ENCODE measurements at regions not wholly inside any gene's neighbourhood (a gene's known extent, or its start where the extent isn't known, plus 50 kb on each side); places are given as distances from the start of the nearest gene placed in this dataset.
"Not testable (repeated sequence)": the region's sequence is repeated elsewhere in the genome, so short reads cannot be mapped to it uniquely, and the experiment has no call there.

DNA sequence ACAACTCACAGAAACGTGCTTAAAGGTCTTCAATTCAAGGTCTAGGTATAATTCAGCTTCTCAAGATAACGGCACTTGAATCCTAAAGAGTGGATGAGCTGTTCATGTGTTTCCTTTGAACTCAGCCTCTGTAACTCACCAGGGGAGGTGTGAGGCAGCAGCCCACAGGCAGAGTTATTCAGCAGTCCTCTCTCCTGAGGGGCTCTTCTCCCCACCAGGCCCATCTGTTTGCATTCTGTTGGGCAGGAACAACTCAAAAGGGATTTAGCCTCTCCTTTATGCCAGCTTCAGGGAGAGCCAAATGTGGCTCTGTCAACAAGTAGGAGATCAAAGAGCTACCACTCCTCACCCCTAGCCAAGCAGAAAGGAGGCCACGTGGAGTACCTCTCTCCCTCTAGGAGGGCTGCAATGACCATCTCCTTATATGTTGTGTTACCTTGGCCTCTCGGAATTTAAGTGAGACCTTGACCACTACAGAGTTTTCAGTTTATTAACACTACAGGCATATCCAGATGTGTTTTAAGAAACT lies 151.2 kb downstream of the SPATA18 start:
- Histone ChIP-seq H3K9me3 (ENCODE audit: control insufficient read depth in 2 of 2, low read length in 2 of 2) (no peaks in the 10 kb centered on the region), H3K4me1 (ENCODE audit: control insufficient read depth, insufficient read depth, low read length, poor library complexity, severe bottlenecking) (no peaks in the 10 kb centered on the region), H3K27ac (ENCODE audit: insufficient read depth, low read length, poor library complexity, severe bottlenecking) (no peak overlapping the region), H3K36me3 (ENCODE audit: control insufficient read depth, insufficient read depth, low read length) (no peaks in the 10 kb centered on the region), H3K27me3 (ENCODE audit: control insufficient read depth, insufficient read depth, low read length) (no peaks in the 10 kb centered on the region), H3K4me3 (ENCODE audit: low read depth, low read length) (no peak overlapping the region)
- Mint-ChIP-seq H3K36me3 (no peaks in the 10 kb centered on the region), H3K27me3 (no peaks in the 10 kb centered on the region), H3K4me3 (no peak overlapping the region), H3K9me3 (peaks cover 0 to 6% (median 0%) of the 10 kb centered on the region in 7 donors), H3K4me1 (no peaks in the 10 kb centered on the region), H3K27ac (no peak overlapping the region)
- no peak for ATAC-seq (ENCODE audit: low read depth in 2 of 2)
- DNase-seq, result no peak

DNA sequence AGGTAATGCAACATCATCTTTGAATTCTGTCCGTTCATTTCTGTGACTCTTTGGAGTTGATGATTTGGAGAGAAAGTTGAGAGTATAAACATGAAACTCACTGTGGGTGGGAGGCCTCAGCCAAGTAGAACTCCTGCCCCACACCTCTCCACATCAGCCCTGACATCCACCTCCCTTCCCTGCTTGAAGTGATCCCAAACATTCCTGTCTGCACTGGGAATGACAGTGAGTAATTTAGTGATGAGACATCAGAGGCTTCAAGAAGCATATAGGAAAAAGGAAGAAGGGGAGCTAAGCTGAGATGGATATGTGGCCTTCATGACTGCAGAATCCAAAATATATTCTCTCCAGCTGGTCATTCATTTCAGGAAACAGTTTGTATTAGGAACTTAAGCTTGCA lies 151.8 kb downstream of the SPATA18 start:
- H3K4me3 Mint-ChIP-seq, result no peak overlapping the region
- no peaks in the 10 kb centered on the region for H3K27me3 Mint-ChIP-seq

DNA sequence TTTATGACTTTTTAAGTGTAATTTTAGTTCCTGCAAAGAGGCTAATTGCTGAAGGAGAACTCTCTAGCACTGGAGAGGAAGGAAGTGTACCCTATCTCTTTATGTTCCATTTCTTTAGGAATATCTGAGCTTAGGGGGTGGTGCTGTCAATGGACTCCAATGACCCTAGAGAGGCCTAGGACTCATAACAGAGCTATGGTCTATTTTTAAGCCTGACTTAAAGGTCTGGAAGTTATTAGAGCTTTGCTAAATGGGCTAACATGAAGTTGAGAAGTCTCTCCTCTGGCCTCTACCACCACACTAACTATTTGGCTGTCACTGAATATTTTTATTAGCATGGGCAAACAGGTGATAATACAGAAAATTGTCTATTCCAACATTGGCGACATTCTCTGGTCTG lies 152.2 kb downstream of the SPATA18 start:
- no peak overlapping the region for H3K27ac Mint-ChIP-seq
- H3K4me3 Mint-ChIP-seq, result no peak overlapping the region
- no peaks in the 10 kb centered on the region for H3K36me3 Mint-ChIP-seq
- no peaks in the 10 kb centered on the region for H3K27me3 Mint-ChIP-seq
- ATAC-seq (ENCODE audit: low read depth in 2 of 2) (no peak), DNase-seq (no peak)
- H3K9me3 Mint-ChIP-seq, result peaks cover 0 to 6% (median 0%) of the 10 kb centered on the region in 7 donors
- Histone ChIP-seq H3K27ac (ENCODE audit: insufficient read depth, low read length, poor library complexity, severe bottlenecking) (no peak overlapping the region), H3K36me3 (ENCODE audit: control insufficient read depth, insufficient read depth, low read length) (no peaks in the 10 kb centered on the region), H3K4me3 (ENCODE audit: low read depth, low read length) (no peak overlapping the region), H3K4me1 (ENCODE audit: control insufficient read depth, insufficient read depth, low read length, poor library complexity, severe bottlenecking) (no peaks in the 10 kb centered on the region), H3K9me3 (ENCODE audit: control insufficient read depth in 2 of 2, low read length in 2 of 2) (no peaks in the 10 kb centered on the region), H3K27me3 (ENCODE audit: control insufficient read depth, insufficient read depth, low read length) (no peaks in the 10 kb centered on the region)
- H3K4me1 Mint-ChIP-seq, result no peaks in the 10 kb centered on the region

More for the DNA sequence above, 151.8 kb downstream of the SPATA18 start:
- H3K9me3 Mint-ChIP-seq, result peaks cover 0 to 6% (median 0%) of the 10 kb centered on the region in 7 donors
- Histone ChIP-seq H3K4me3 (ENCODE audit: low read depth, low read length) (no peak overlapping the region), H3K27me3 (ENCODE audit: control insufficient read depth, insufficient read depth, low read length) (no peaks in the 10 kb centered on the region), H3K36me3 (ENCODE audit: control insufficient read depth, insufficient read depth, low read length) (no peaks in the 10 kb centered on the region), H3K27ac (ENCODE audit: insufficient read depth, low read length, poor library complexity, severe bottlenecking) (no peak overlapping the region), H3K9me3 (ENCODE audit: control insufficient read depth in 2 of 2, low read length in 2 of 2) (no peaks in the 10 kb centered on the region), H3K4me1 (ENCODE audit: control insufficient read depth, insufficient read depth, low read length, poor library complexity, severe bottlenecking) (no peaks in the 10 kb centered on the region)
- H3K27ac Mint-ChIP-seq, result no peak overlapping the region
- no peaks in the 10 kb centered on the region for H3K36me3 Mint-ChIP-seq
- no peaks in the 10 kb centered on the region for H3K4me1 Mint-ChIP-seq
- DNase-seq, result no peak
- ATAC-seq (ENCODE audit: low read depth in 2 of 2), result no peak

DNA sequence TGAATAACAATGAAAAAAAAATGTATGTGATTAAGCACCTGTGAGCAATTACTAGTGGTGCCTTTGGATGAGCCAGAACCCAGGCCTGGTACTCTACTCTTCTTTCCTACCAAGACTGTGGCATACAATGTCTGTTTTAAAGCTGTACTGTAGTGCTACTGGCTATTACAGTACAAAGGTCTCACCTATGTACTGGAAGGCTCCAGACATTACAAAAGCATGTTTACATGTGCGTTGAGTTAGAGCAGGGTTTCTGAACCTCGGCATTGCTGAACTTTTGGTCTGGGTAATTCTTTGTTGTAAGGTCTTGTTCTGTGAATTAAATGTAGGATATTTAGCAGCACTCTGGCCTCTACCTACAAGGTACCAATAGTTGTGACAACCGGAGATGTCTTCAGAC lies 153.8 kb downstream of the SPATA18 start:
- no peak for ATAC-seq (ENCODE audit: low read depth in 2 of 2)

DNA sequence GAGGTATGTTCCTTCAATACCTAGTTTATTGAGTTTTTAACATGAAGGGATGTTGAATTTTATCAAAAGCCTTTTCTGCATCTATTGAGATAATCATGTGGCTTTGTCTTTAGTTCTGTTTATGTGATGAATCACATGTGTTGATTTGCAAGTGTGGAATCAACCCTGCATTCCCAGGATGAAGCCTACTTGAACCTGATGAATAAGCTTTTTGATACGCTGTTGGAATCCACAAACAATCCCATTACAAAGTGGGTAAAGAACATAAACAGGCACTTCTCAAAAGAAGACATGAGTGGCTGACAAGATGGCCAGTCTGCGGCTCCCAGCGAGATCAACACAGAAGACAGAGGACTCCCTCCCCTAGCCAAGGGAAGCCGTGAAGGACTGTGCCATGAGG lies 156.0 kb downstream of the SPATA18 start:
- not testable (repeated sequence) for H3K4me3 ChIP-seq (ENCODE audit: low read depth, low read length); H3K4me1 Mint-ChIP-seq; H3K27ac ChIP-seq (ENCODE audit: insufficient read depth, low read length, poor library complexity, severe bottlenecking); ATAC-seq (ENCODE audit: low read depth in 2 of 2); H3K27me3 Mint-ChIP-seq; H3K9me3 ChIP-seq (ENCODE audit: control insufficient read depth in 2 of 2, low read length in 2 of 2); H3K27me3 ChIP-seq (ENCODE audit: control insufficient read depth, insufficient read depth, low read length); H3K27ac Mint-ChIP-seq; H3K36me3 ChIP-seq (ENCODE audit: control insufficient read depth, insufficient read depth, low read length); H3K4me3 Mint-ChIP-seq; DNase-seq; H3K4me1 ChIP-seq (ENCODE audit: control insufficient read depth, insufficient read depth, low read length, poor library complexity, severe bottlenecking); H3K36me3 Mint-ChIP-seq
- H3K9me3 Mint-ChIP-seq, result peaks cover 0 to 13% (median 6%) of the 10 kb centered on the region in 7 donors

More for the DNA sequence above, 153.8 kb downstream of the SPATA18 start:
- H3K4me3 ChIP-seq (ENCODE audit: low read depth, low read length), result no peak overlapping the region
- no peaks in the 10 kb centered on the region for H3K36me3 ChIP-seq (ENCODE audit: control insufficient read depth, insufficient read depth, low read length)
- Mint-ChIP-seq H3K4me1 (no peaks in the 10 kb centered on the region), H3K4me3 (no peak overlapping the region), H3K27ac (no peak overlapping the region), H3K27me3 (no peaks in the 10 kb centered on the region), H3K36me3 (no peaks in the 10 kb centered on the region), H3K9me3 (peaks cover 0 to 10% (median 4%) of the 10 kb centered on the region in 7 donors)
- H3K4me1 ChIP-seq (ENCODE audit: control insufficient read depth, insufficient read depth, low read length, poor library complexity, severe bottlenecking), result no peaks in the 10 kb centered on the region
- H3K27me3 ChIP-seq (ENCODE audit: control insufficient read depth, insufficient read depth, low read length), result no peaks in the 10 kb centered on the region
- no peak overlapping the region for H3K27ac ChIP-seq (ENCODE audit: insufficient read depth, low read length, poor library complexity, severe bottlenecking)
- DNase-seq, result no peak
- H3K9me3 ChIP-seq (ENCODE audit: control insufficient read depth in 2 of 2, low read length in 2 of 2), result no peaks in the 10 kb centered on the region

DNA sequence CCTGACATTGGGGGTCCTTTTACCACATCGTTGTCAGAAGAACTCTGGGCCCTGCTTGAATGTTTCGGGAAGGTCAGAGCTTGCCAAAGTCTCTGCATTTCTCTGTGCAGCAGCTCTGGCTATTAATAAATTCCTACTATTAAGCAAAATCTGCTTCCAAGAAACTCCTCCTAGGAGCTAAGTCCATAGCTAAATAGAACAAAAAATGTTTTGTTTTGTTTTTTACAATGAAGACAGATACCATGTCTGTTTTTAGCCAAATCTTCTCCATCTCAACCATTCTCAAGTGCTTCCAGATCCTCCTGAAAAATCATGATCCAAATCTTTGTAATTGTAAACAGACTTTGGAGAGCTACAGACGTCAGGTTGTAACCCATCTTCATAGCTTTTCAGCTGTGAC lies 161.6 kb downstream of the SPATA18 start:
- H3K4me3 Mint-ChIP-seq, result no peak overlapping the region
- H3K36me3 Mint-ChIP-seq, result no peaks in the 10 kb centered on the region
- no peaks in the 10 kb centered on the region for H3K4me1 Mint-ChIP-seq
- H3K9me3 Mint-ChIP-seq, result peaks cover 0 to 41% (median 9%) of the 10 kb centered on the region in 7 donors
- Histone ChIP-seq H3K4me3 (ENCODE audit: low read depth, low read length) (no peak overlapping the region), H3K27ac (ENCODE audit: insufficient read depth, low read length, poor library complexity, severe bottlenecking) (no peak overlapping the region), H3K27me3 (ENCODE audit: control insufficient read depth, insufficient read depth, low read length) (no peaks in the 10 kb centered on the region), H3K9me3 (ENCODE audit: control insufficient read depth in 2 of 2, low read length in 2 of 2) (no peaks in the 10 kb centered on the region), H3K4me1 (ENCODE audit: control insufficient read depth, insufficient read depth, low read length, poor library complexity, severe bottlenecking) (no peaks in the 10 kb centered on the region), H3K36me3 (ENCODE audit: control insufficient read depth, insufficient read depth, low read length) (no peaks in the 10 kb centered on the region)
- H3K27me3 Mint-ChIP-seq, result no peaks in the 10 kb centered on the region
- DNase-seq, result no peak
- no peak for ATAC-seq (ENCODE audit: low read depth in 2 of 2)
- H3K27ac Mint-ChIP-seq, result no peak overlapping the region

DNA sequence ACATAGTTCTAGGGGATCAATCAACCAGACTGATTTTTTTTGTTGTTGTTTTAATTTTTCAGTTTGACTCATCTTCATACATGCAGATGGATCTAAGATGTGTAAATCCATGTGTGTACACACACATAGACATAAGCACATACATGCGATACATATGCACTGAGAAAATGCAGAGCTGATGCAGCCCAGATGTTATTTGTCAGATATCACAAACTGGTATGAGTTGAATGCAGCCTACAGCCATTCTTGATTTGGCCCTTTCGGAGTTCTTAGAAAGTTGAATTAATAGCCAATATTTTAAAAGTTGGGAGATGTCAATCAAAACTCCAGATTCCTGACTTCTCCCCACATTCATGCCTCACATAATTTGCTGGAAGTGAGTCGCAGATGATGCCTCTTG lies 180.4 kb downstream of the SPATA18 start:
- Histone ChIP-seq H3K27ac (ENCODE audit: insufficient read depth, low read length, poor library complexity, severe bottlenecking) (no peak overlapping the region), H3K9me3 (ENCODE audit: control insufficient read depth in 2 of 2, low read length in 2 of 2) (no peaks in the 10 kb centered on the region), H3K27me3 (ENCODE audit: control insufficient read depth, insufficient read depth, low read length) (no peaks in the 10 kb centered on the region), H3K4me3 (ENCODE audit: low read depth, low read length) (no peak overlapping the region), H3K4me1 (ENCODE audit: control insufficient read depth, insufficient read depth, low read length, poor library complexity, severe bottlenecking) (no peaks in the 10 kb centered on the region), H3K36me3 (ENCODE audit: control insufficient read depth, insufficient read depth, low read length) (no peaks in the 10 kb centered on the region)
- Mint-ChIP-seq H3K4me3 (no peak overlapping the region), H3K27ac (no peak overlapping the region), H3K27me3 (no peaks in the 10 kb centered on the region), H3K36me3 (no peaks in the 10 kb centered on the region), H3K4me1 (no peaks in the 10 kb centered on the region), H3K9me3 (peaks cover 0 to 4% (median under 1%) of the 10 kb centered on the region in 7 donors)
- DNase-seq (no peak), ATAC-seq (ENCODE audit: low read depth in 2 of 2) (no peak)

DNA sequence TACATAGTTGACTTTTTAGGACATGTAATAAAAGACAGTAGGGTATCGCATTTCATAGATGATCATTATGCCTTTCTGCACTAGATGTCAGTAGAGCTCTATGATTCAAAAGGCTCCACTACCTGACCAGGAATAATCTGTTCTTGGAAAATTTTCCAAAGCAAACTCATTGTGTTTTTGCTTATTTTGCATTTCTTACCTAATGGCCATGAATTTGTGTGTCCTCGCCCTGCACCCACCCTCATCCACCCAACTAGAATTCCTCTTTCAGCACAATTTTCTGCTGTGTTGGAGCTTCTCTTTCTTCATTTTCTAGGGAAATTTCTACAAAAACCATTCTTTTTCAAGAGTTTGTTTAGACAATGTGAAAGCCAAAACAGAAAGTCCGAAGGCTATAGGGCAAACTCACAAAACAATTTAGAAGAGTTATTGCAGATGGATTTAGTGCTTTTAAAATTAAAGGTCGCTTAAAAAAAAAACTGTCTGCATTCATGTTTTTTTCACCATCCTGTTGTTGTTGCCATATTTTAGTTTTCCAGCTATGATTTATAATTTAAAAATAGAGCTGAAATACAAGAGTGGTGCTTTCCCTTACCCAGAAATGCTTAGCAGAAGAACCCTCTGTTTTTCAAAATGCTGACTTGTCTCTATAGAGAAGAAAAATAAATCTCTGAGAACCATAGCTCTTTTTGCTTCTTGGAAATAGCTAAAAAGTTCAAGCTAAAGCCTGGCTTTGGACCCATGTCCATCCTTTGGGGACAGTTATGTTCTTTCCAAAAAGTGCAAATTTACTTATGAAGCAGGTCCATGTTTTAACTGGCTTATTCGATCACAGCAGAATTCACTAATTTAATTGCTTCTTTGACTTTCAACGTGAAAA lies 183.7 kb downstream of the SPATA18 start:
- no peaks in the 10 kb centered on the region for H3K36me3 Mint-ChIP-seq
- Histone ChIP-seq H3K9me3 (ENCODE audit: control insufficient read depth in 2 of 2, low read length in 2 of 2) (no peaks in the 10 kb centered on the region), H3K27ac (ENCODE audit: insufficient read depth, low read length, poor library complexity, severe bottlenecking) (no peak overlapping the region), H3K36me3 (ENCODE audit: control insufficient read depth, insufficient read depth, low read length) (no peaks in the 10 kb centered on the region), H3K27me3 (ENCODE audit: control insufficient read depth, insufficient read depth, low read length) (no peaks in the 10 kb centered on the region), H3K4me3 (ENCODE audit: low read depth, low read length) (no peak overlapping the region), H3K4me1 (ENCODE audit: control insufficient read depth, insufficient read depth, low read length, poor library complexity, severe bottlenecking) (no peaks in the 10 kb centered on the region)
- no peak overlapping the region for H3K4me3 Mint-ChIP-seq
- no peaks in the 10 kb centered on the region for H3K4me1 Mint-ChIP-seq
- H3K9me3 Mint-ChIP-seq, result peaks cover 0 to 6% (median 2%) of the 10 kb centered on the region in 7 donors
- DNase-seq (no peak), ATAC-seq (ENCODE audit: low read depth in 2 of 2) (no peak)
- H3K27me3 Mint-ChIP-seq, result no peaks in the 10 kb centered on the region
- no peak overlapping the region for H3K27ac Mint-ChIP-seq

Data from CD4-positive, CD25-positive, alpha-beta regulatory T cell (primary cell).